Stimulated activated effector memory CD8-positive, alpha-beta T cell treated with anti-CD3 and anti-CD28 coated beads, Interleukin-12 subunit alpha, Interleukin-12 subunit beta, amount 100 ng/mL, for 72 hours (primary cell): ENCODE measurements at regions not wholly inside any gene's neighbourhood (a gene's known extent, or its start where the extent isn't known, plus 50 kb on each side); places are given as distances from the start of the nearest gene placed in this dataset.

Experiments
- ATAC-seq: fragments of 150-1000 bp; cut with Tn5 transposase; 2 replicates; pipeline ENCODE4 v1.10.0; 2021
- DNase-seq, 2 donors: peaks; one replicate each; pipeline ENCODE4 v3.0.0; 2021 to 2022; ENCODE audit warnings: low spot score in 2 of 2
- H3K27ac Mint-ChIP-seq: one replicate; pipeline ENCODE4 v1.8.0; 2022; ENCODE audit warnings: mild to moderate bottlenecking, mixed read lengths
- H3K36me3 Mint-ChIP-seq: one replicate; pipeline ENCODE4 v1.8.0; 2022; ENCODE audit warnings: mild to moderate bottlenecking, mixed read lengths
- H3K4me1 Mint-ChIP-seq: one replicate; pipeline ENCODE4 v1.8.0; 2022; ENCODE audit warnings: mixed read lengths
- H3K4me3 Mint-ChIP-seq: one replicate; pipeline ENCODE4 v1.8.0; 2022; ENCODE audit warnings: mild to moderate bottlenecking, mixed read lengths
- H3K9me3 Mint-ChIP-seq: one replicate; pipeline ENCODE4 v1.8.0; 2022; ENCODE audit warnings: mixed read lengths

DNA sequence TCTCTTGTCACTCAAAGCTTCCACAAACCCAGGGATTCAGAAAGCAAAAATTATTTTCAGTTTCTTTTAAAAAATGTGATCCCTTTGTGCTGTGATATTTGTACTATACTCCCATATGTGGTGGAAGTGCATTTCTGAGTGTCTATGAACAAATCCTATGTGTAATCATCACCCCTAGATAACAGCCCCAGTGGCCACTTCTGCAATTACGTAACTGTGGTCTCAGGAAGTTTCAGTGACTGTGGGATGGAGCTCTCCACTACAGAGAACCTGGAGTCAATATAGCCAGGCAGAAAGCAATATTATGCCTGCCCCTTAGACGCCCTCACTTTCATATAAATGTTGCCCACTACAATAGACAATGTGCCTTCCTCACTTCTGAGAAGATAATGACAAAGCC, 1101.7 kb upstream of the GHITM start:
- no peaks in the 10 kb centered on the region for H3K36me3 Mint-ChIP-seq
- H3K4me3 Mint-ChIP-seq, result no peak overlapping the region
- no peaks in the 10 kb centered on the region for H3K4me1 Mint-ChIP-seq
- H3K9me3 Mint-ChIP-seq, result peaks cover 9% of the 10 kb centered on the region
- DNase-seq (no peak), ATAC-seq (no peak)
- no peak overlapping the region for H3K27ac Mint-ChIP-seq

DNA sequence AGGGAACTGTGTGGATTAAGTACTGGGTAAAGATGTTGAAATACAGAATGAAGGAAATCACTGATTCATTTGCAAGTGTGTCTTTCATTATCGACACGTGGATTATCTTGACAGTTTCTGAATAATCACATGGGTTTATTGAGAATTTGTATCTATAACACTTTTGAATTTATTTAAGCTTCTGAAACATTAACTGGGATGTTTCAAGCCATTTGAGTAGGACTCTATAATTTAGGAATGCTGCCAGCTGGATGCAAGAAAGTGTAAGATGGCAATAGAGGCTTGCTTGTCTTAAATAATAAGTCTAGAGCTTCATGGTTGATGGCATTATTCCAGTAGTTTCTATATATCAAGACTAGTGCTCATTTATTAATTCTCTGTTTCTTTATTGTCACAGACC, 1100.7 kb upstream of the GHITM start:
- ATAC-seq (no peak), DNase-seq (no peak)
- Mint-ChIP-seq H3K36me3 (no peaks in the 10 kb centered on the region), H3K27ac (no peak overlapping the region), H3K9me3 (peaks cover 9% of the 10 kb centered on the region), H3K4me1 (no peaks in the 10 kb centered on the region), H3K4me3 (no peak overlapping the region)

DNA sequence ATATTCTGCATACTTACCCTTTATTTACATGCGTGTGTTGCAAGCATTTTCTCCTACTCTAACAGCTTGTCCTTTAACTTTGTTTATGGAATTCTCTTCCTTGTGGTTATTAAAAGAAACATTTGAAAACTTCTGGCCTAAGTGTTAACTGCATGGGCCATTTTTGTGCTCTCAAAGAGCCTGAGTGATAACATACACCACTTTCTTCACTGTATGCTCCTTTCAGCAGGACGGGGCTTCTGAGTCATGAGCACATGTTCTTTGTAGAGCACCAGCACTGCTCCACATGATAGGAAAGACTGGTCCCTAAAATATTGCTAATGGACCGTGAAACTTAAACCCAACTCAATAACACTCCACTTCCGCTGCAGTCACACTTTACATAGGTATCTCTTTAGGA, 1093.6 kb upstream of the GHITM start:
- Mint-ChIP-seq H3K9me3 (peaks cover 8% of the 10 kb centered on the region), H3K4me1 (no peaks in the 10 kb centered on the region), H3K27ac (no peak overlapping the region), H3K36me3 (no peaks in the 10 kb centered on the region), H3K4me3 (no peak overlapping the region)
- ATAC-seq (no peak), DNase-seq (no peak)

- Mint-ChIP-seq H3K36me3 (no peaks in the 10 kb centered on the region), H3K9me3 (peaks cover 14% of the 10 kb centered on the region), H3K4me3 (no peak overlapping the region), H3K4me1 (no peaks in the 10 kb centered on the region), H3K27ac (no peak overlapping the region)
- DNase-seq (no peak), ATAC-seq (no peak)
Observed at GRCh38 chr10:83050815-83051214, 1088.5 kb upstream of the GHITM start.

DNA sequence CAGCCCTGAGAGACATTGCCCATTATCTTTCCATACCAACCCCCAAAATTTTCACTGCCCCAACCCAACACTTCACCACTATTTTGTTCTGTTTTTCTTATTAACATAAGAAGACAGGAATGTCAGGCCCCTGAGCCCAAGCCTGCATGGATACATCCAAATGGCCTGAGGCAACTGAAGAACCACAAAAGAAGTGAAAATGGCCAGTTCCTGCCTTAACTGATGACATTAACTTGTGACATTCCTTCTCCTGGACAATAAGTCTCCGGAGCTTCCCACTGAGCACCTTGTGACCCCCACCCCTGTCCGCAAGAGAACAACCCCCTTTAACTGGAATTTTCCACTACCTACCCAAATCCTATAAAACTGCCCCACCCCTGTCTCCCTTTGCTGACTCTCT, 1076.4 kb upstream of the GHITM start:
- peaks cover 15% of the 10 kb centered on the region for H3K9me3 Mint-ChIP-seq
- H3K4me3 Mint-ChIP-seq, result no peak overlapping the region
- no peak overlapping the region for H3K27ac Mint-ChIP-seq
- no peaks in the 10 kb centered on the region for H3K4me1 Mint-ChIP-seq
- H3K36me3 Mint-ChIP-seq, result no peaks in the 10 kb centered on the region
- ATAC-seq (no peak), DNase-seq (no peak)

GRCh38 chr10:83073472-83073871, 1065.8 kb upstream of the GHITM start:
- peaks cover 5% of the 10 kb centered on the region for H3K9me3 Mint-ChIP-seq
- DNase-seq (no peak), ATAC-seq (no peak)
- no peaks in the 10 kb centered on the region for H3K4me1 Mint-ChIP-seq
- H3K27ac Mint-ChIP-seq, result no peak overlapping the region
- H3K36me3 Mint-ChIP-seq, result no peaks in the 10 kb centered on the region
- no peak overlapping the region for H3K4me3 Mint-ChIP-seq

DNA sequence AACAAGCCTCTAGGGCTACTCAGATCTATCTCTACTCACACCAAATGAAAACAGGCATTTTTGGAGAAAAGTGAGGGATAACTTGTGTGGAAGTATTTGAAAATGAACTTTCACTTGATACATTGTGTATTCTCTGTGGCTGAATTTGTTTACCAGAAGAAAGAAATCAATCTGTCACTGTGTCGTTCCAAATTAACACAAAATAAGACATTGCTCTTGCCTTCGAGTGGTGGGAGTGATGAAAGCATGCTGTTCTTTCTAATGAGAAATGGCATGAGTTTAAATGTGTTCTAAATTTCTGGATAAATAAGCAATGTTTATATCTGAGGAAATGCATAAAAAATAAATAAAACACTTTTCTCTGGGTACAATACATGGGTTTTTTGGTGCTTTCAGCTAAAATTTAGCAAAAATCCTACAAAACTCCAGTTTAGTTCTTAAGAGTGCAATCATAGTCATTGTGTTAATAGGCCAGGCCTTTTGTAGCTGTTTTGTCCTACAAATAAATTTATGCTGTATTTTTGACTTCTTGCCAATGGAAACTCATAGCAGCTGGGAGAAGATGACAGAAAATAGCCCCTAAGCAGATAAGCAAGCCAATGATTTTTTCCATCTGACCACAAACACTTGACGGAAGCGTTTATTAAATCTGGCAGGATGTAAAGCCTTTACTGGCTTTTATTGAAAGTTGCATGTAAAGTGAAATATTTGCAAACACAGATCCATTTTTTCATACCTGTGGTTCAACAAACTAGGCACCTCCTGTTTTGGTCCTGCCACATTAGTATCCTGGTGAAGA, 1064.1 kb upstream of the GHITM start:
- DNase-seq (no peak), ATAC-seq (no peak)
- Mint-ChIP-seq H3K36me3 (no peaks in the 10 kb centered on the region), H3K27ac (no peak overlapping the region), H3K9me3 (peaks cover 6% of the 10 kb centered on the region), H3K4me3 (no peak overlapping the region), H3K4me1 (no peaks in the 10 kb centered on the region)

DNA sequence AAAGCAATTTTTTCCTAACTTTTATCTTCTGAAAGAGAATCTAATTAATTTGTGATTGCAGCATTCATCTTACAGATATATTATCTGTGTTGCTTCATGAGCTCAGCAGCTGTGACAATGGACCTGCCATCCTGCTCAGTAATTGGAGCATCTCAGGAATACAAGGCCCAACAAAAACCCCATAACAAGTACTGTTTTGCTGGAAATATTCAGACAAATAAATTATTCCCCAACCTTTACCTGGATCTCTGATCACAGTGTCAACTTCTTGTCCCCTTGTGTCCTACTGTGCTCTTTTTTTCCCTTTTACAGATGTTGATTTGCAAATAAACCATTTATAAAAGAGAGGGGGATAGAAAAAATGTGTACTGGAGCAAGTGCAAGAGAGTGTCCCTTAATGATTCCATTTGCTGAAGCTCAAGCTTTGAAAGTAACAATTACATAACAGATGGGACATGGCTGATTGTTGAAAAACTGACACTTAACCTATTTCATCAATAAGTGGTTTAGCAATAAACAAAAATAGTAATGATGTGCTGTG, 1063.4 kb upstream of the GHITM start:
- no peaks in the 10 kb centered on the region for H3K36me3 Mint-ChIP-seq
- peaks cover 6% of the 10 kb centered on the region for H3K9me3 Mint-ChIP-seq
- ATAC-seq, result no peak
- DNase-seq, result no peak
- H3K4me1 Mint-ChIP-seq, result no peaks in the 10 kb centered on the region
- H3K4me3 Mint-ChIP-seq, result no peak overlapping the region
- H3K27ac Mint-ChIP-seq, result no peak overlapping the region

GRCh38 chr10:83076443-83076842, 1062.9 kb upstream of the GHITM start:
- no peak for ATAC-seq
- no peak for DNase-seq
- H3K4me1 Mint-ChIP-seq, result no peaks in the 10 kb centered on the region
- no peak overlapping the region for H3K4me3 Mint-ChIP-seq
- peaks cover 6% of the 10 kb centered on the region for H3K9me3 Mint-ChIP-seq
- H3K27ac Mint-ChIP-seq, result no peak overlapping the region
- no peaks in the 10 kb centered on the region for H3K36me3 Mint-ChIP-seq

- Mint-ChIP-seq H3K4me3 (no peak overlapping the region), H3K9me3 (peaks cover 6% of the 10 kb centered on the region), H3K4me1 (no peaks in the 10 kb centered on the region), H3K27ac (no peak overlapping the region), H3K36me3 (no peaks in the 10 kb centered on the region)
- ATAC-seq, result no peak
- no peak for DNase-seq
Observed at GRCh38 chr10:83078160-83078559, 1061.1 kb upstream of the GHITM start.

GRCh38 chr10:83078645-83079044, 1060.7 kb upstream of the GHITM start:
- peaks cover 8% of the 10 kb centered on the region for H3K9me3 Mint-ChIP-seq
- H3K27ac Mint-ChIP-seq, result no peak overlapping the region
- no peaks in the 10 kb centered on the region for H3K4me1 Mint-ChIP-seq
- no peak overlapping the region for H3K4me3 Mint-ChIP-seq
- H3K36me3 Mint-ChIP-seq, result no peaks in the 10 kb centered on the region
- DNase-seq, result no peak
- ATAC-seq, result no peak

DNA sequence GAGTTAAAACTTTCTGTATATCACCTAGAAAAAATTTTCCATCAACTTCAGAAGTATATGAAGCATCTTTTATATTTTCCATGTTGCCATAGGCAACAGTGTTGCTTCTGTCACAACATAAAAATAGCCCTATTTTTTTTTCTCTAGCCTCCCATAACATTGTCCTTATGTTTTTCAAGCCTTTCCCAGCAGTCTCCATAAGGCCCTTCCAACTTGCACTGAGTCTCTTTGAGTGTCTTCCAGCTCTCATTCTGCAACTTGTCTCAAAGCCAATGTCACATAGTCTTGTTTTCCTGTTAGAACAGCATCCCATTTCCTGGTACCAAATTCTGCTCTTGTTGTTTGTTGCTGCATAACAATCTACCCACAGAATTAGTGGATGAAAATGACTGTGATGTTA, 1055.5 kb upstream of the GHITM start:
- H3K4me1 Mint-ChIP-seq, result no peaks in the 10 kb centered on the region
- H3K36me3 Mint-ChIP-seq, result no peaks in the 10 kb centered on the region
- H3K27ac Mint-ChIP-seq, result no peak overlapping the region
- peaks cover 10% of the 10 kb centered on the region for H3K9me3 Mint-ChIP-seq
- no peak overlapping the region for H3K4me3 Mint-ChIP-seq
- no peak for DNase-seq
- no peak for ATAC-seq

DNA sequence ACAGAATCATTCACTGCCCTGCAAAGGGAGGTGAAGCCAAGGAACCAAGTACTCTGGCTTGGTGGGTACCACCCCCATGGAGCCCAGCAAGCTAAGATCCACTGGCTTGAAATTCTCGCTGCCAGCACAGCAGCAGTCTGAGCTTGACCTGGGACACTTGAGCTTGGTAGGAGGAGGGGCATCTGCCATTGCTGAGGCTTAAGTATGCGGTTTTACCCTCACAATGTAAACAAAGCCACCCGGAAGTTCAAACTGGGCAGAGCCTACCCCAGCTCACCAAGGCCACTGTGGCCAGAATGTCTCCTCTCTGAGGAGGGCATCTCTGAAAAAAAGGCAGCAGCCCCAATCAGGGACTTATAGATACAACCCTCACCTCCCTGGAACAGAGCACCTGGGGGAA, 1050.0 kb upstream of the GHITM start:
- H3K4me3 Mint-ChIP-seq, result no peak overlapping the region
- no peak for DNase-seq
- H3K27ac Mint-ChIP-seq, result no peak overlapping the region
- H3K9me3 Mint-ChIP-seq, result peaks cover 19% of the 10 kb centered on the region
- H3K4me1 Mint-ChIP-seq, result no peaks in the 10 kb centered on the region
- ATAC-seq, result no peak
- H3K36me3 Mint-ChIP-seq, result no peaks in the 10 kb centered on the region

GRCh38 chr10:83104616-83105015, 1034.7 kb upstream of the GHITM start:
- Mint-ChIP-seq H3K9me3 (peaks cover 36% of the 10 kb centered on the region), H3K27ac (no peak overlapping the region), H3K36me3 (no peaks in the 10 kb centered on the region), H3K4me1 (no peaks in the 10 kb centered on the region), H3K4me3 (no peak overlapping the region)
- DNase-seq (no peak), ATAC-seq (no peak)

DNA sequence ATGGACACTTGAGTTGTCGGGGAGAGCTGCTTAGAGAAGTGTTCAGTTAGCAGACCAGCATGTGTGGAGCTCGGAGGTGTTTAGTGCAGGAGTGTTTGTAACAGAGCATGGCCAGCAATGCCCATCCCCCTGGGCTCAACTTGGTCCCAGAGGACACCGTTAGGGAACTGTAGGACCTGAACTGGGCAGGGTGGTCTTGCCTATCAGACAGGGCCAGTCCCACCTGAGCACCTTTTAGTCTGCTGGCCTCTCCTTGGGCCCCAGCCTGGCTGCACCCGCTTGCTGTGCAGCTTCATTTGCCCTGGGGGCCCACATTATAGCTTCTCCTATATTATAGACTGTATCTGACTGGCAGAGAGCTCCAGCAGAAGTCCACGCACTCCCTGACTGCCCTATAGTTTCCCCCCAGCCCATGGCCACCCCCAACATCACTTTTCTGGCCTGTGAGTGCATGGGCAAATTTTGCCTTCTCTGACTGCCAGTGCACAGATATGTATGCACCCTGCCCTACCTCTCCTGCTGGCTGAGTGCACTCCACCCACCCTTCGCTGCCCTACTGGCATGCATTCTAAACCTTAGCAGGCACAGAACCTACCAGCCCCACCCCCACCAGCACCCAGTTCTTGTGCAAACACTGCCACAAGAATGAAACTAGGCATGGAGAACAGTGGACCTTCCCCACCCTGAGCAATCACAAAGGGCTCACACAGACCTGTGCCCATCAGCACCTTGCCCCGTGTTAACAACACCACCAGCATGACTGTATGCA, 1030.6 kb upstream of the GHITM start:
- no peaks in the 10 kb centered on the region for H3K4me1 Mint-ChIP-seq
- no peak for ATAC-seq
- H3K4me3 Mint-ChIP-seq, result no peak overlapping the region
- no peaks in the 10 kb centered on the region for H3K36me3 Mint-ChIP-seq
- peaks cover 46% of the 10 kb centered on the region for H3K9me3 Mint-ChIP-seq
- no peak overlapping the region for H3K27ac Mint-ChIP-seq
- no peak for DNase-seq

- no peak overlapping the region for H3K4me3 Mint-ChIP-seq
- ATAC-seq (no peak), DNase-seq (no peak)
- H3K9me3 Mint-ChIP-seq, result peaks cover 10% of the 10 kb centered on the region
- no peak overlapping the region for H3K27ac Mint-ChIP-seq
- H3K36me3 Mint-ChIP-seq, result no peaks in the 10 kb centered on the region
- no peaks in the 10 kb centered on the region for H3K4me1 Mint-ChIP-seq
Observed at GRCh38 chr10:83119346-83119745, 1020.0 kb upstream of the GHITM start.
